Uterus (tissue), 2 donors: ENCODE measurements at regions not wholly inside any gene's neighbourhood (a gene's known extent, or its start where the extent isn't known, plus 50 kb on each side); places are given as distances from the start of the nearest gene placed in this dataset.

Experiments used
- POLR2A ChIP-seq, 2 donors: fragments of 450-650 bp; IDR thresholded peaks; one replicate each; pipeline ENCODE4 v1.6.1; 2016; ENCODE audit warnings: antibody characterized with exemption in 2 of 2, mild to moderate bottlenecking in 1 of 2, moderate library complexity in 1 of 2
- TF ChIP-seq, protein P1 (sequence below), 4 experiments: fragments of 200-600 bp in 2 of 4; fragments of 450-650 bp in 2 of 4; sonication (generic) in 2 of 4; IDR thresholded peaks; one replicate each; pipeline ENCODE4 v1.5.1; 2016 to 2019; ENCODE audit warnings: antibody characterized with exemption in 4 of 4, mild to moderate bottlenecking in 2 of 4, moderate library complexity in 1 of 4

GRCh38 chr3:164781755-164782154, 296.5 kb downstream of the SI start:
- TF ChIP-seq, protein P1, sequence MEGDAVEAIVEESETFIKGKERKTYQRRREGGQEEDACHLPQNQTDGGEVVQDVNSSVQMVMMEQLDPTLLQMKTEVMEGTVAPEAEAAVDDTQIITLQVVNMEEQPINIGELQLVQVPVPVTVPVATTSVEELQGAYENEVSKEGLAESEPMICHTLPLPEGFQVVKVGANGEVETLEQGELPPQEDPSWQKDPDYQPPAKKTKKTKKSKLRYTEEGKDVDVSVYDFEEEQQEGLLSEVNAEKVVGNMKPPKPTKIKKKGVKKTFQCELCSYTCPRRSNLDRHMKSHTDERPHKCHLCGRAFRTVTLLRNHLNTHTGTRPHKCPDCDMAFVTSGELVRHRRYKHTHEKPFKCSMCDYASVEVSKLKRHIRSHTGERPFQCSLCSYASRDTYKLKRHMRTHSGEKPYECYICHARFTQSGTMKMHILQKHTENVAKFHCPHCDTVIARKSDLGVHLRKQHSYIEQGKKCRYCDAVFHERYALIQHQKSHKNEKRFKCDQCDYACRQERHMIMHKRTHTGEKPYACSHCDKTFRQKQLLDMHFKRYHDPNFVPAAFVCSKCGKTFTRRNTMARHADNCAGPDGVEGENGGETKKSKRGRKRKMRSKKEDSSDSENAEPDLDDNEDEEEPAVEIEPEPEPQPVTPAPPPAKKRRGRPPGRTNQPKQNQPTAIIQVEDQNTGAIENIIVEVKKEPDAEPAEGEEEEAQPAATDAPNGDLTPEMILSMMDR (IDR thresholded peaks at IDR 0.05): no peak
- TF ChIP-seq POLR2A (IDR thresholded peaks at IDR 0.05): no peak
